Brain microvascular endothelial cell (primary cell): ENCODE measurements at regions not wholly inside any gene's neighbourhood (a gene's known extent, or its start where the extent isn't known, plus 50 kb on each side); places are given as distances from the start of the nearest gene placed in this dataset.

Experiments
- DNase-seq: peaks from one replicate; pipeline ENCODE4 v3.0.0-alpha.2; 2020
- H3K27ac ChIP-seq: fragments of 250-450 bp; sonication (Bioruptor Pico); 2 replicates; pipeline ENCODE4 v1.5.1; 2020; ENCODE audit warnings: mild to moderate bottlenecking, moderate library complexity
- H3K27me3 ChIP-seq: fragments of 250-450 bp; sonication (Bioruptor Pico); replicated peaks from 2 replicates; pipeline ENCODE4 v1.5.1; 2020; ENCODE audit warnings: mild to moderate bottlenecking
- H3K36me3 ChIP-seq: fragments of 250-450 bp; sonication (Bioruptor Pico); replicated peaks from 2 replicates; pipeline ENCODE4 v1.5.1; 2020; ENCODE audit warnings: mild to moderate bottlenecking
- H3K4me3 ChIP-seq: 2 replicates; pipeline ENCODE4 v1.5.1; 2011; ENCODE audit warnings: low read depth, mild to moderate bottlenecking, control low read depth, low read length, moderate library complexity
- in situ Hi-C: cut with HindIII; loops from 2 replicates; pipeline ENCODE4 v1.10.0; 2017; ENCODE audit warnings: low sequenced_read_pairs, low pct_ligation_motif_present
- TF ChIP-seq, protein P1 (sequence below): IDR thresholded peaks from 2 replicates; pipeline ENCODE4 v1.5.1; 2011; ENCODE audit warnings: low read depth, mild to moderate bottlenecking, moderate library complexity, low read length, control low read depth, inconsistent platforms; ENCODE audit errors: missing control alignments

DNA sequence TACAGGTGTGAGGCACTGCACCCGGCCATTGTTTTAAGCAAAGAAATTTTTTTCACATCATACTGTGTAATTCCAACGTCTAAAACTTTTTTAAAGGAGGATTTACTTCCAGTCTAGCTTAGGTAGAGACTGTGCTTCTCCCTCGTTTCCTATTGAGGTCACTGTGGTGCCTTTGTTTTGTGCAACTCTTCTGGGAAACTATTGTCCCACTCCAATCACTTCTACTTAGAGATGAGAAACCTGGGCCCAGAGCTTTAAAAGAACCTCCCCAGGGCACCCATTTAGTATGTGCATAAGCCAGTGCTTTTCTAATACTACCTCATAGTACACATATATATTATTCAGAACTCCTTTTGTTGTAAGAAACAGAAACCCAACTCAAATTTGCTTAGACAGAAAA, 120.0 kb upstream of the ZNF644 start:
- no peak for DNase-seq
- H3K27me3 ChIP-seq: no peaks in the 10 kb centered on the region
- no peak overlapping the region for H3K27ac ChIP-seq
- in situ Hi-C loops: no loop called here
- H3K4me3 ChIP-seq: no peak overlapping the region
- H3K36me3 ChIP-seq: no peaks in the 10 kb centered on the region
- TF ChIP-seq, protein P1, sequence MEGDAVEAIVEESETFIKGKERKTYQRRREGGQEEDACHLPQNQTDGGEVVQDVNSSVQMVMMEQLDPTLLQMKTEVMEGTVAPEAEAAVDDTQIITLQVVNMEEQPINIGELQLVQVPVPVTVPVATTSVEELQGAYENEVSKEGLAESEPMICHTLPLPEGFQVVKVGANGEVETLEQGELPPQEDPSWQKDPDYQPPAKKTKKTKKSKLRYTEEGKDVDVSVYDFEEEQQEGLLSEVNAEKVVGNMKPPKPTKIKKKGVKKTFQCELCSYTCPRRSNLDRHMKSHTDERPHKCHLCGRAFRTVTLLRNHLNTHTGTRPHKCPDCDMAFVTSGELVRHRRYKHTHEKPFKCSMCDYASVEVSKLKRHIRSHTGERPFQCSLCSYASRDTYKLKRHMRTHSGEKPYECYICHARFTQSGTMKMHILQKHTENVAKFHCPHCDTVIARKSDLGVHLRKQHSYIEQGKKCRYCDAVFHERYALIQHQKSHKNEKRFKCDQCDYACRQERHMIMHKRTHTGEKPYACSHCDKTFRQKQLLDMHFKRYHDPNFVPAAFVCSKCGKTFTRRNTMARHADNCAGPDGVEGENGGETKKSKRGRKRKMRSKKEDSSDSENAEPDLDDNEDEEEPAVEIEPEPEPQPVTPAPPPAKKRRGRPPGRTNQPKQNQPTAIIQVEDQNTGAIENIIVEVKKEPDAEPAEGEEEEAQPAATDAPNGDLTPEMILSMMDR: no peak

DNA sequence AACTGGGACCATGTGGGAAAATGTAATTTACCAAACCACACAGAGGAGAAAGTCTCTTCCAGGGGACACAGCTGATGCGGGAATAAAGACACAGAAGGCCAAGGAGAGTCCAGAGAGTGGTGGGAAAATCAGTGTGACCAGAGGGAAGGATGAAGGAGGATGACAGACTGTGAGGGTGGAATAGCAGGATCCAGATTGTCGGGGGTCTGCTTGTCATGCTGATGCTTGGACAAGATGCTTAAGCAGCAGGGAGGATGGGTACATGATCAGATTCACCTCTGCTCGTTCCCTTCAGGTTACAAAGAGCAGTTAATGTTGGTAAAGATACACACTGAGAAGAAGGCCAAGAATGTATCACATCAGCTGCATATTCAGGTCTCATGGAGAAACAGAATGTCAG, 117.1 kb upstream of the ZNF644 start:
- TF ChIP-seq, protein P1: no peak
- Histone ChIP-seq H3K36me3 (no peaks in the 10 kb centered on the region), H3K27me3 (no peaks in the 10 kb centered on the region), H3K27ac (no peak overlapping the region), H3K4me3 (no peak overlapping the region)
- no peak for DNase-seq
- in situ Hi-C loops: no loop called here

DNA sequence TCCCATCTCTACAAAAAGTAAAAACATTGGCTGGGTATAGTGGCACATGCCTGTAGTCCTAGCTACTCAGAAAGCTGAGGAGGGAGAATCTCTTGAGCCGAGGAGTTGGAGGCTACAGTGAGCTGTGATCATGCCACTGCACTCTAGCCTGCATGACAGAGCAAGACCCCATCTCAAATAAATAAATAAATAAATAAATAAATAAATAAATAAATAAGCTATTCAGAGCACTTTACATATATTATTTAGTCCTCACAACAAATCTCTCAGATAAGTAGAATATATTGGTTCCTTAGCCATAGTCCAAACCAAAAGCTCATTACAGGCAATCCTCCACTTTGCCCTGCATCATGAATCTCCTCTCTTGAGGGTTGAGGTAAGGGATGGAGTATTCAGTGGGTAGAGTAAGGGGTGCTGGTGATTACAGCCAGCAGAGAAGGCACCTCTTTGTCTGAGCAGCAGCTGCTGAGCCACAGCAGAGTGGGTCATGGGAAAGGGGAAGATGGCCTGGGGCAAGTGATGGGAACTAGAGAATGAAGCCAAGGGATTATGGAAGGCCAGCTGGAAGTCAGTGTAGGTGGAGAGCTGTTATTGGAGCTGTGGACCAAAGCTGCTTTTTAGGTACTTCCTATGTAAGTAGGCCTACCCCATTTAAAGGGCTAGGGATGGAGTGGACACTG, 115.5 kb upstream of the ZNF644 start:
- DNase-seq: no peak
- H3K36me3 ChIP-seq: no peaks in the 10 kb centered on the region
- H3K27me3 ChIP-seq: no peaks in the 10 kb centered on the region
- in situ Hi-C loops: no loop called here
- H3K27ac ChIP-seq: no peak overlapping the region
- H3K4me3 ChIP-seq: no peak overlapping the region
- TF ChIP-seq, protein P1: no peak

DNA sequence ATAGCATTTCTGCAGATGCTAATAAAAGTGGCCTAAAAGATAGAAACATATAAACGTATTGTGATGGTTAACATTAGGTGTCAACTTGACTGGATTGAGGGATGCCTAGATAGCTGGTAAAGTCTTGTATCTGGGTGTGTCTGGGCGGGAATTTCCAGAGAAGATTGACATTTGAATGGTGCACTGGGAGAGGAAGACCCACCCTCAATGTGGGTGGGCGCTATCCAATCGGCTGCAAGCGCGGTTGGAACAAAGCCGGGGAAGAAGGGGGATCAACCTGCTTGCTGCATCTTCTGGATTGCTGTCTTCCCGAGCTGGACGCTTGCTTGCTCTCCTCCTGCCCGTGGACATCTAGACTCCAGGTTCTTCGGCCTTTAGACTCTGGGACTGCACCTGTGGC, 114.0 kb upstream of the ZNF644 start:
- Histone ChIP-seq H3K36me3 (no peaks in the 10 kb centered on the region), H3K4me3 (no peak overlapping the region), H3K27ac (no peak overlapping the region), H3K27me3 (no peaks in the 10 kb centered on the region)
- DNase-seq: no peak
- in situ Hi-C loops: no loop called here
- TF ChIP-seq, protein P1: no peak

DNA sequence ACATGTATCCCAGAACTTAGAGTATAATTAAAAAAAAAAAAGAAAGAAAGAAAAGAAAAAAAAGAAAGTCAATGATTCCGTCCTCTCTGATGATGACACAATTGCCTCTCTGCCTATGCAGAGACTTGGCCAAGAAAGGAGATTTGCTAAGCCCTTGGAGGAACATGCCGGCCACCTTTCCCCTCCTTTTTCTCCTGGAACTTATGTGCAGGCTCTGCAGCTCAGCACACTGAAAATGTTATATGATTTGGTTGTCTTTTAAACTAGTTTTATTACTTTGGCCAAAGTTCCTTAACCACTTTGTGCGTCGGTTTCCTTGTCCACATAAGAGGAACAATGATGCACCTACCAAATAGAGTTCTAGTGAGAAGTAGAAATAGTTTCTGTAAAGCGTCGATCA, 111.4 kb upstream of the ZNF644 start:
- Histone ChIP-seq H3K36me3 (no peaks in the 10 kb centered on the region), H3K4me3 (no peak overlapping the region), H3K27me3 (no peaks in the 10 kb centered on the region), H3K27ac (no peak overlapping the region)
- no peak for DNase-seq
- TF ChIP-seq, protein P1: no peak
- in situ Hi-C loops: no loop called here
